Natural killer cell (primary cell): ENCODE measurements at regions not wholly inside any gene's neighbourhood (a gene's known extent, or its start where the extent isn't known, plus 50 kb on each side); places are given as distances from the start of the nearest gene placed in this dataset.

Source experiments
- ATAC-seq, 3 donors: fragments of 150-1000 bp in 2 of 3; fragments of 200-7000 bp in 1 of 3; cut with Tn5 transposase; 1 replicate in 1 of 3; 2 replicates in 2 of 3; pipeline ENCODE4 v1.10.0; 2021; ENCODE audit warnings: mild to moderate bottlenecking in 2 of 3, moderate library complexity in 2 of 3
- DNase-seq, 2 donors: peaks; one replicate each; pipeline versions ENCODE4 v3.0.0 to v3.0.0-alpha.2; 2013 to 2021; ENCODE audit warnings: mixed read lengths in 1 of 2
- H3K27ac ChIP-seq: one replicate; pipeline ENCODE4 v1.5.1; 2013; ENCODE audit warnings: mild to moderate bottlenecking, low read length
- H3K27me3 ChIP-seq: one replicate; pipeline ENCODE4 v1.6.1; 2013; ENCODE audit warnings: low read length; ENCODE audit not compliant: control insufficient read depth, insufficient read depth
- H3K36me3 ChIP-seq: one replicate; pipeline ENCODE4 v1.6.1; 2013; ENCODE audit warnings: low read length; ENCODE audit not compliant: control insufficient read depth, insufficient read depth
- H3K4me1 ChIP-seq: one replicate; pipeline ENCODE4 v1.6.1; 2013; ENCODE audit warnings: low read length; ENCODE audit not compliant: control insufficient read depth, insufficient read depth
- H3K4me3 ChIP-seq: one replicate; pipeline ENCODE4 v1.5.1; 2013; ENCODE audit warnings: low read length
- H3K9me3 ChIP-seq: one replicate; pipeline ENCODE4 v1.6.1; 2013; ENCODE audit warnings: low read length; ENCODE audit not compliant: control insufficient read depth, insufficient read depth
- H3K27ac Mint-ChIP-seq, 2 donors: one replicate each; pipeline ENCODE4 v1.8.0; 2022; ENCODE audit warnings: mild to moderate bottlenecking in 2 of 2, mixed read lengths in 2 of 2, moderate library complexity in 1 of 2
- H3K27me3 Mint-ChIP-seq, 2 donors: one replicate each; pipeline ENCODE4 v1.8.0; 2022; ENCODE audit warnings: low read depth in 2 of 2, mixed read lengths in 2 of 2
- H3K36me3 Mint-ChIP-seq: one replicate; pipeline ENCODE4 v1.8.0; 2022; ENCODE audit warnings: mixed read lengths
- H3K4me1 Mint-ChIP-seq, 2 donors: one replicate each; pipeline ENCODE4 v1.8.0; 2022; ENCODE audit warnings: mixed read lengths in 2 of 2
- H3K4me3 Mint-ChIP-seq: one replicate; pipeline ENCODE4 v1.8.0; 2022; ENCODE audit warnings: mild to moderate bottlenecking, moderate library complexity, mixed read lengths
- H3K9me3 Mint-ChIP-seq, 2 donors: one replicate each; pipeline ENCODE4 v1.8.0; 2022; ENCODE audit warnings: mixed read lengths in 2 of 2
- WGBS: methylation state at CpG from one replicate; pipeline ENCODE4 v1.1.7; 2013; ENCODE audit warnings: missing lambda C conversion rate; ENCODE audit not compliant: insufficient coverage; 5-methylcytosine and 5-hydroxymethylcytosine counted together
- intact Hi-C: fragments of 100-400 bp; cut with micrococcal nuclease; formaldehyde crosslinking; loops from one replicate; pipeline ENCODE4 v1.14.2; 2022
- TF ChIP-seq, protein P1 (sequence below): fragments of 200-600 bp; IDR thresholded peaks from one replicate; pipeline ENCODE4 v1.8.0; 2022; ENCODE audit warnings: antibody characterized with exemption

DNA sequence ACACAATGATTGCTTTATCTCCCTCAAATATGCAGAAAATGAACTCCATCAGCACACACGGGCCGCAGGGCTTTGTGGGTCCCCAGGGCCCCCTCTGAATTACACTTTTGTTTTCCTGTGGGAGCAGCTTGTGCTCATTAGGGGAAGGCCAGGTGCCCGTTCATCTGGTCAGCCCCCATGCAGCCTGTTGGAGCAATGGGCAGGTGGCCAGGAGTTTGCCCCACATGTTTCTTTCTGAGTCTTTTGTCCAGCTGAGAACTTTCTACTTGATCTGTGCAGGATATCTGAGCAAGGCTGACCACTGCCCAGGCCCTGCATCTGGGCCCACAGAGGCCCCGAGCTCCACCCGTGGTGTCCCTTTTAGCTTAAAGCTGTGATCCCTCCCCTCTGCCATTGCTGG is 105.3 kb upstream of the FAM20C start:
- Mint-ChIP-seq H3K27me3 (no peaks in the 10 kb centered on the region), H3K4me1 (peaks cover 0 to 23% of the 10 kb centered on the region in 2 donors), H3K27ac (no peak overlapping the region), H3K4me3 (no peak overlapping the region), H3K9me3 (no peaks in the 10 kb centered on the region), H3K36me3 (no peaks in the 10 kb centered on the region)
- peaks cover 18% of the 10 kb centered on the region for H3K4me1 ChIP-seq
- no peaks in the 10 kb centered on the region for H3K9me3 ChIP-seq
- ATAC-seq (no peak), DNase-seq (no peak)
- 80% methylated on average over 5 of the region's 5 CpGs for WGBS
- H3K27ac ChIP-seq, result no peak overlapping the region
- H3K36me3 ChIP-seq, result no peaks in the 10 kb centered on the region
- no peak overlapping the region for H3K4me3 ChIP-seq
- H3K27me3 ChIP-seq, result no peaks in the 10 kb centered on the region
- intact Hi-C loops, result no loop called here
- TF ChIP-seq, protein P1, sequence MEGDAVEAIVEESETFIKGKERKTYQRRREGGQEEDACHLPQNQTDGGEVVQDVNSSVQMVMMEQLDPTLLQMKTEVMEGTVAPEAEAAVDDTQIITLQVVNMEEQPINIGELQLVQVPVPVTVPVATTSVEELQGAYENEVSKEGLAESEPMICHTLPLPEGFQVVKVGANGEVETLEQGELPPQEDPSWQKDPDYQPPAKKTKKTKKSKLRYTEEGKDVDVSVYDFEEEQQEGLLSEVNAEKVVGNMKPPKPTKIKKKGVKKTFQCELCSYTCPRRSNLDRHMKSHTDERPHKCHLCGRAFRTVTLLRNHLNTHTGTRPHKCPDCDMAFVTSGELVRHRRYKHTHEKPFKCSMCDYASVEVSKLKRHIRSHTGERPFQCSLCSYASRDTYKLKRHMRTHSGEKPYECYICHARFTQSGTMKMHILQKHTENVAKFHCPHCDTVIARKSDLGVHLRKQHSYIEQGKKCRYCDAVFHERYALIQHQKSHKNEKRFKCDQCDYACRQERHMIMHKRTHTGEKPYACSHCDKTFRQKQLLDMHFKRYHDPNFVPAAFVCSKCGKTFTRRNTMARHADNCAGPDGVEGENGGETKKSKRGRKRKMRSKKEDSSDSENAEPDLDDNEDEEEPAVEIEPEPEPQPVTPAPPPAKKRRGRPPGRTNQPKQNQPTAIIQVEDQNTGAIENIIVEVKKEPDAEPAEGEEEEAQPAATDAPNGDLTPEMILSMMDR, result no peak

DNA sequence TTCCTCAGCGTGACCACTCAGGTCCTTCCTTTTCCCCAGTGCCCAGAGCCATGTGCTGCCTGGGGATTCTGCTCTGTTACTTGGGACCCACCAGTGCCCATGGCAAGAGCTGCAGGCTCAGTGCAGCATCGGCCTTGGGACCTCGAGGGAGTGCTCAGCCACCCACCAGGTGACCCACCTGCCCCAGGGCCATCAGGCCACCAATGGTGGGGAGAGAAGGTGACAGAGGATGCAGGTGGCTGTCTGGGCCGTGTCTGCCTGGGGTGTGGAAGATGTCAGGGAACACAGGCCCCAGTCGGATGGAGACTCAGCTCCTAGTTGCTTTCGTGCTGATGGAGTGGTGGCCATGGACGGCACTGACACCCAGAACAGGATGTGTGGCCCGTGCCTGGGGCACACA is 104.7 kb upstream of the FAM20C start:
- intact Hi-C loops, result no loop called here
- no peak overlapping the region for H3K4me3 ChIP-seq
- no peak overlapping the region for H3K4me3 Mint-ChIP-seq
- TF ChIP-seq, protein P1, result no peak
- H3K9me3 Mint-ChIP-seq, result no peaks in the 10 kb centered on the region
- DNase-seq (no peak), ATAC-seq (no peak)
- H3K27me3 ChIP-seq, result no peaks in the 10 kb centered on the region
- peaks cover 18% of the 10 kb centered on the region for H3K4me1 ChIP-seq
- H3K27ac ChIP-seq, result no peak overlapping the region
- H3K36me3 ChIP-seq, result no peaks in the 10 kb centered on the region
- H3K36me3 Mint-ChIP-seq, result no peaks in the 10 kb centered on the region
- 90% methylated on average over 8 of the region's 8 CpGs for WGBS
- H3K4me1 Mint-ChIP-seq, result peaks cover 0 to 23% of the 10 kb centered on the region in 2 donors
- H3K27ac Mint-ChIP-seq, result no peak overlapping the region
- H3K27me3 Mint-ChIP-seq, result no peaks in the 10 kb centered on the region
- H3K9me3 ChIP-seq, result no peaks in the 10 kb centered on the region

DNA sequence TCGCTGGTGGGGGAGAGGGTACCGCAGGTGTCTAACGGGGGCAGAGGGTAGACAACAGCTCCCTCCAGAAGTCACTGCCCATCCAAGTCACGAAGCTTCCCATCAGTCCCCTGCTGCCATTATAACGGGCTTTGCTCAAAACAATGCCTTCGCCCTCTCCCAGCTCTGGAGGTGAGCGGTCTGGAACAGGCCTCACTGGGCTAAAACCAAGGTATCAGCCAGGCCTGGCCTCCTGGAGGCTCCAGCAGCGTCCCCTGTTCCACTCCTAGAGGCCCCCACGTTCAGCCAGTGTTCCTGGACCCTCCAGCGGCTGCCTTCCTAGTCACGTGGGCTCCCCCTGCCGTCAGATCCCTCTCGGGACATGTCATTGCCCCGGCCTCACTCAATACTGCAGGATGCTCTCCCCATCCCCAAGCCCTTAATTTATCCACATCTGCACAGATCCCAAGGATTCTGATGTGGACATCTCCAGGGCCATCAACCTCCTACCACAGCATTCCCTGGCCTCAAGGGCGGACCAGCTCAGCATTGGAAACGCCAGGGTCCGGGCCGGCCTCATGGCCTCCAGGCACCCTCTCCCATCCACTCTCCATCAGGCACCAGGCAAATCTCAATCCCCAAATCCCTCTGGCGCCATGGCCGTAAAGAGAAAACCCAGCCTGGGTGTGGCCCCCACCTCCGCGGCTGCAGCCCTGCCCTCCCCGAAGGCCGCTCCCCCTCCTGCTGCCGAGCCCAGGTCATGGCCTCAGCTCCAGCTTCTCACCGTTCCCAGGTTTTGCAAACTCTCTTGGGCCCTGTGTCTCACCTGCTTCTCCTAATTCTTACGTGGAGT is 104.1 kb upstream of the FAM20C start:
- Histone ChIP-seq H3K36me3 (no peaks in the 10 kb centered on the region), H3K4me3 (no peak overlapping the region), H3K4me1 (peaks cover 18% of the 10 kb centered on the region), H3K27ac (no peak overlapping the region), H3K27me3 (no peaks in the 10 kb centered on the region), H3K9me3 (no peaks in the 10 kb centered on the region)
- no peak overlapping the region for H3K4me3 Mint-ChIP-seq
- WGBS, result 88% methylated on average over 27 of the region's 27 CpGs
- TF ChIP-seq, protein P1, result no peak
- H3K36me3 Mint-ChIP-seq, result no peaks in the 10 kb centered on the region
- DNase-seq (no peak), ATAC-seq (no peak)
- no peak overlapping the region for H3K27ac Mint-ChIP-seq
- peaks cover 0 to 23% of the 10 kb centered on the region in 2 donors for H3K4me1 Mint-ChIP-seq
- no peaks in the 10 kb centered on the region for H3K27me3 Mint-ChIP-seq
- H3K9me3 Mint-ChIP-seq, result no peaks in the 10 kb centered on the region
- intact Hi-C loops, result no loop called here

DNA sequence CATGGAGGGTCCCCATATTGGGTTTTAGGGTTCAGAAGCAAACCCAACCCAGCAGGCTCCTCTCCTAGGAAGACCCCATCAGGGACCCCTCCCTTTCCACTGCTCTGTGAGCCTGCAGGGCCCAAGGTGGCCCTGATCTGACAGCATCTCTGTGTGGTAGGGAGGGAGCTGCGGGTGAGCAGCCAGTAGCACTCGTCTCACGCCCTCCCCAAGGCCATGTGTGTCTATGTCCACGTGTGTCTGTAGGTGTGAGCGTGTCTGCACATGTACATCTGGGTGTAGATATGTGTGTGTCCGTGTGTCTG is 103.5 kb upstream of the FAM20C start:
- no peak overlapping the region for H3K4me3 ChIP-seq
- H3K4me1 Mint-ChIP-seq, result peaks cover 0 to 23% of the 10 kb centered on the region in 2 donors
- ATAC-seq (no peak), DNase-seq (no peak)
- H3K27me3 Mint-ChIP-seq, result no peaks in the 10 kb centered on the region
- H3K27ac Mint-ChIP-seq, result no peak overlapping the region
- no peak overlapping the region for H3K4me3 Mint-ChIP-seq
- TF ChIP-seq, protein P1, result no peak
- H3K9me3 ChIP-seq, result no peaks in the 10 kb centered on the region
- no peaks in the 10 kb centered on the region for H3K9me3 Mint-ChIP-seq
- intact Hi-C loops, result no loop called here
- H3K4me1 ChIP-seq, result peaks cover 18% of the 10 kb centered on the region
- WGBS, result 82% methylated on average over 6 of the region's 6 CpGs
- no peaks in the 10 kb centered on the region for H3K27me3 ChIP-seq
- no peaks in the 10 kb centered on the region for H3K36me3 ChIP-seq
- H3K36me3 Mint-ChIP-seq, result no peaks in the 10 kb centered on the region
- H3K27ac ChIP-seq, result no peak overlapping the region
